GM23248 (cell line): ENCODE measurements at regions not wholly inside any gene's neighbourhood (a gene's known extent, or its start where the extent isn't known, plus 50 kb on each side); places are given as distances from the start of the nearest gene placed in this dataset.

ENCODE experiments used
- DNase-seq: peaks from one replicate; pipeline ENCODE4 v3.0.0-alpha.2; 2015
- H2AFZ ChIP-seq: fragments of 200-600 bp; sonication (generic); 2 replicates; pipeline ENCODE4 v1.6.1; 2016; ENCODE audit warnings: antibody characterized with exemption
- H3F3A ChIP-seq: fragments of 200-600 bp; sonication (generic); 2 replicates; pipeline ENCODE4 v1.6.1; 2016; ENCODE audit warnings: mild to moderate bottlenecking, antibody characterized with exemption, mixed run types; ENCODE audit not compliant: insufficient read depth
- H3K27ac ChIP-seq: fragments of 200-600 bp; sonication (generic); 2 replicates; pipeline ENCODE4 v1.5.1; 2016; ENCODE audit warnings: mild to moderate bottlenecking
- H3K27me3 ChIP-seq: fragments of 200-600 bp; sonication (generic); replicated peaks from 2 replicates; pipeline ENCODE4 v1.6.1; 2016; ENCODE audit warnings: mild to moderate bottlenecking; ENCODE audit not compliant: insufficient read depth
- H3K36me3 ChIP-seq: fragments of 200-600 bp; sonication (generic); 2 replicates; pipeline ENCODE4 v1.6.1; 2016; ENCODE audit warnings: low read depth, mild to moderate bottlenecking
- H3K4me1 ChIP-seq: fragments of 200-600 bp; sonication (generic); 2 replicates; pipeline ENCODE4 v1.6.1; 2016; ENCODE audit warnings: mild to moderate bottlenecking; ENCODE audit not compliant: insufficient read depth
- H3K4me2 ChIP-seq: fragments of 200-600 bp; sonication (generic); one replicate; pipeline ENCODE4 v1.6.1; 2016; ENCODE audit warnings: mild to moderate bottlenecking; ENCODE audit not compliant: unreplicated experiment
- H3K4me3 ChIP-seq: fragments of 200-600 bp; sonication (generic); 2 replicates; pipeline ENCODE4 v1.5.1; 2016; ENCODE audit warnings: mild to moderate bottlenecking
- H3K79me2 ChIP-seq: fragments of 200-600 bp; sonication (generic); 2 replicates; pipeline ENCODE4 v1.6.1; 2016; ENCODE audit warnings: mild to moderate bottlenecking; ENCODE audit not compliant: insufficient read depth
- H3K9ac ChIP-seq: fragments of 200-600 bp; sonication (generic); 2 replicates; pipeline ENCODE4 v1.6.1; 2016; ENCODE audit warnings: mild to moderate bottlenecking
- H3K9me2 ChIP-seq: fragments of 200-600 bp; sonication (generic); 2 replicates; pipeline ENCODE4 v1.6.1; 2016; ENCODE audit warnings: mixed run types, mild to moderate bottlenecking, moderate library complexity; ENCODE audit not compliant: insufficient read depth
- H3K9me3 ChIP-seq: fragments of 200-600 bp; sonication (generic); one replicate; pipeline ENCODE4 v1.6.1; 2017; ENCODE audit warnings: low read depth
- H4K20me1 ChIP-seq: fragments of 200-600 bp; sonication (generic); 2 replicates; pipeline ENCODE4 v1.6.0; 2016; ENCODE audit not compliant: insufficient read depth
- EZH2 ChIP-seq: fragments of 200-600 bp; sonication (generic); IDR thresholded peaks from 2 replicates; pipeline ENCODE4 v1.6.1; 2018; ENCODE audit warnings: antibody characterized with exemption, mild to moderate bottlenecking; ENCODE audit not compliant: insufficient read depth, poor library complexity, severe bottlenecking
- EZH2phosphoT487 ChIP-seq: fragments of 200-600 bp; sonication (generic); IDR thresholded peaks from 2 replicates; pipeline ENCODE4 v1.6.1; 2018; ENCODE audit warnings: antibody characterized with exemption, moderate library complexity, mild to moderate bottlenecking, low read depth; ENCODE audit not compliant: insufficient read depth
- WGBS, 2 experiments: methylation state at CpG; one replicate each; pipeline ENCODE4 v1.1.6; 2015 to 2017; ENCODE audit warnings: low lambda C conversion rate in 2 of 2, low coverage in 1 of 2; ENCODE audit errors: missing lambda C conversion rate in 2 of 2; 5-methylcytosine and 5-hydroxymethylcytosine counted together
- in situ Hi-C: fragments of 300-500 bp; cut with MboI; formaldehyde crosslinking; loops from 2 replicates; pipeline ENCODE4 v1.15.0; 2020

GRCh38 chr12:67457136-67457535 is 188.0 kb downstream of the CAND1 start:
- Histone ChIP-seq H2AFZ (peak overlapping the region; percentile 89), H3K9ac (peak overlapping the region; percentile 56), H4K20me1 (no peaks in the 10 kb centered on the region), H3K4me3 (no peak overlapping the region), H3K4me2 (peak overlapping the region; percentile 82), H3K9me3 (no peaks in the 10 kb centered on the region), H3K9me2 (no peaks in the 10 kb centered on the region), H3K27me3 (no peaks in the 10 kb centered on the region), H3K4me1 (peaks cover 36% of the 10 kb centered on the region), H3K27ac (peak overlapping the region; percentile 76), H3K36me3 (no peaks in the 10 kb centered on the region), H3K79me2 (no peaks in the 10 kb centered on the region), H3F3A (peaks cover 22% of the 10 kb centered on the region)
- TF ChIP-seq EZH2 (no peak), EZH2phosphoT487 (no peak)
- WGBS, 2 experiments = 19 to 26% methylated on average over 2 of the region's 2 CpGs
- in situ Hi-C loops = no loop called here
- DNase-seq = peak; percentile 42

- Histone ChIP-seq H3K9me3 (no peaks in the 10 kb centered on the region), H3F3A (peaks cover 22% of the 10 kb centered on the region), H3K4me1 (peaks cover 36% of the 10 kb centered on the region), H2AFZ (peak overlapping the region; percentile 89), H3K79me2 (no peaks in the 10 kb centered on the region), H3K27me3 (no peaks in the 10 kb centered on the region), H3K9me2 (no peaks in the 10 kb centered on the region), H4K20me1 (no peaks in the 10 kb centered on the region), H3K9ac (peak overlapping the region; percentile 56), H3K4me3 (peak overlapping the region; percentile 53), H3K36me3 (no peaks in the 10 kb centered on the region), H3K4me2 (peak overlapping the region; percentile 82), H3K27ac (peak overlapping the region; percentile 76)
- TF ChIP-seq EZH2 = no peak
- no peak for TF ChIP-seq EZH2phosphoT487
- in situ Hi-C loops = no loop called here
- 5 to 9% methylated on average over 11 of the region's 11 CpGs for WGBS, 2 experiments
- DNase-seq = peak; percentile 80
Observed at GRCh38 chr12:67457778-67458665, 188.9 kb downstream of the CAND1 start.

- 27 to 45% methylated on average over 1 of the region's 1 CpG for WGBS, 2 experiments
- no peaks in the 10 kb centered on the region for H3K9me2 ChIP-seq
- no peaks in the 10 kb centered on the region for H3K9me3 ChIP-seq
- H3F3A ChIP-seq = peaks cover 22% of the 10 kb centered on the region
- TF ChIP-seq EZH2 (no peak), EZH2phosphoT487 (no peak)
- no peak for DNase-seq
- H3K36me3 ChIP-seq = no peaks in the 10 kb centered on the region
- no peak overlapping the region for H3K4me3 ChIP-seq
- no peak overlapping the region for H3K27ac ChIP-seq
- peaks cover 36% of the 10 kb centered on the region for H3K4me1 ChIP-seq
- H2AFZ ChIP-seq = no peak overlapping the region
- in situ Hi-C loops = no loop called here
- H3K9ac ChIP-seq = no peak overlapping the region
- no peaks in the 10 kb centered on the region for H3K79me2 ChIP-seq
- no peaks in the 10 kb centered on the region for H4K20me1 ChIP-seq
- H3K4me2 ChIP-seq = peak overlapping the region; percentile 82
- no peaks in the 10 kb centered on the region for H3K27me3 ChIP-seq
Observed at GRCh38 chr12:67459173-67459572, 189.4 kb upstream of the DYRK2 start.

- H3K9me3 ChIP-seq = no peaks in the 10 kb centered on the region
- H3K9ac ChIP-seq = no peak overlapping the region
- DNase-seq = no peak
- H3K9me2 ChIP-seq = no peaks in the 10 kb centered on the region
- 96% methylated on average over 4 of the region's 4 CpGs for WGBS, 2 experiments
- H3K79me2 ChIP-seq = no peaks in the 10 kb centered on the region
- H3K4me2 ChIP-seq = no peak overlapping the region
- H4K20me1 ChIP-seq = no peaks in the 10 kb centered on the region
- H3K4me3 ChIP-seq = no peak overlapping the region
- no peaks in the 10 kb centered on the region for H3K27me3 ChIP-seq
- in situ Hi-C loops = no loop called here
- H3K27ac ChIP-seq = no peak overlapping the region
- no peaks in the 10 kb centered on the region for H3K36me3 ChIP-seq
- no peak for TF ChIP-seq EZH2
- no peak for TF ChIP-seq EZH2phosphoT487
- H2AFZ ChIP-seq = no peak overlapping the region
- H3F3A ChIP-seq = peaks cover 22% of the 10 kb centered on the region
- peaks cover 36% of the 10 kb centered on the region for H3K4me1 ChIP-seq
Observed at GRCh38 chr12:67459578-67459977, 189.0 kb upstream of the DYRK2 start.
